SK-N-SH treated with all-trans-retinoic acid at 6 μM for 48 hours (cell line): ENCODE measurements at regions not wholly inside any gene's neighbourhood (a gene's known extent, or its start where the extent isn't known, plus 50 kb on each side); places are given as distances from the start of the nearest gene placed in this dataset.

Source experiments
- ATAC-seq: fragments of 200-7000 bp; cut with Tn5 transposase; 3 replicates; pipeline ENCODE4 v1.9.1; 2020; ENCODE audit warnings: mild to moderate bottlenecking, moderate library complexity
- ARNTL ChIP-seq: fragments of 450-650 bp; formaldehyde crosslinking; IDR thresholded peaks from 2 replicates; pipeline ENCODE4 v1.5.0; 2020; ENCODE audit warnings: low read depth, mild to moderate bottlenecking, moderate library complexity, borderline replicate concordance
- BACH2 ChIP-seq: fragments of 250-450 bp; sonication (Bioruptor Pico); IDR thresholded peaks from 2 replicates; pipeline ENCODE4 v1.9.0; 2021; ENCODE audit warnings: mild to moderate bottlenecking, borderline replicate concordance
- CREB5 ChIP-seq: fragments of 250-450 bp; sonication (Bioruptor Pico); IDR thresholded peaks from 2 replicates; pipeline ENCODE4 v1.5.1; 2020; ENCODE audit warnings: low read depth, mild to moderate bottlenecking, moderate library complexity
- CSDC2 ChIP-seq: fragments of 250-450 bp; sonication (Bioruptor Pico); IDR thresholded peaks from 2 replicates; pipeline ENCODE4 v1.5.0; 2020; ENCODE audit warnings: mild to moderate bottlenecking, moderate library complexity
- CSRNP3 ChIP-seq: fragments of 250-450 bp; sonication (Bioruptor Pico); IDR thresholded peaks from 2 replicates; pipeline ENCODE4 v1.5.1; 2021; ENCODE audit warnings: mild to moderate bottlenecking, moderate library complexity
- ESRRG ChIP-seq: fragments of 250-450 bp; sonication (Bioruptor Pico); IDR thresholded peaks from 2 replicates; pipeline ENCODE4 v1.6.1; 2021; ENCODE audit warnings: mild to moderate bottlenecking
- GLIS3 ChIP-seq: fragments of 250-450 bp; sonication (Bioruptor Pico); IDR thresholded peaks from 2 replicates; pipeline ENCODE4 v1.5.0; 2020; ENCODE audit warnings: mild to moderate bottlenecking, moderate library complexity
- ISL1 ChIP-seq: fragments of 250-450 bp; sonication (Bioruptor Pico); IDR thresholded peaks from 2 replicates; pipeline ENCODE4 v2.1.2; 2022; ENCODE audit warnings: mild to moderate bottlenecking, moderate library complexity
- OSR1 ChIP-seq: fragments of 250-450 bp; sonication (Bioruptor Pico); IDR thresholded peaks from 2 replicates; pipeline ENCODE4 v1.8.0; 2022; ENCODE audit warnings: moderate library complexity, mild to moderate bottlenecking, inconsistent platforms
- PATZ1 ChIP-seq: fragments of 250-450 bp; sonication (Bioruptor Pico); IDR thresholded peaks from 2 replicates; pipeline ENCODE4 v1.8.0; 2020; ENCODE audit warnings: mild to moderate bottlenecking, moderate library complexity, borderline replicate concordance
- POU6F1 ChIP-seq: fragments of 250-450 bp; sonication (Bioruptor Pico); IDR thresholded peaks from 2 replicates; pipeline ENCODE4 v1.8.0; 2021; ENCODE audit warnings: low read depth, mild to moderate bottlenecking, moderate library complexity, borderline replicate concordance
- PPARA ChIP-seq: fragments of 250-450 bp; sonication (Bioruptor Pico); IDR thresholded peaks from 2 replicates; pipeline ENCODE4 v1.5.0; 2020; ENCODE audit warnings: mild to moderate bottlenecking, borderline replicate concordance
- RARB ChIP-seq: fragments of 250-450 bp; sonication (Bioruptor Pico); IDR thresholded peaks from 2 replicates; pipeline ENCODE4 v1.8.0; 2021; ENCODE audit warnings: mild to moderate bottlenecking, moderate library complexity
- SNAI2 ChIP-seq: fragments of 250-450 bp; sonication (Bioruptor Pico); IDR thresholded peaks from 2 replicates; pipeline ENCODE4 v1.5.0; 2020; ENCODE audit warnings: mild to moderate bottlenecking, moderate library complexity
- TCF4 ChIP-seq: fragments of 250-450 bp; sonication (Bioruptor Pico); IDR thresholded peaks from 2 replicates; pipeline ENCODE4 v1.8.0; 2021; ENCODE audit warnings: mild to moderate bottlenecking, moderate library complexity, borderline replicate concordance
- TOX ChIP-seq: fragments of 250-450 bp; sonication (Bioruptor Pico); IDR thresholded peaks from 2 replicates; pipeline ENCODE4 v1.8.0; 2021; ENCODE audit warnings: mild to moderate bottlenecking, moderate library complexity, borderline replicate concordance
- TSHZ2 ChIP-seq: fragments of 250-450 bp; sonication (Bioruptor Pico); IDR thresholded peaks from 2 replicates; pipeline ENCODE4 v1.5.0; 2020; ENCODE audit warnings: mild to moderate bottlenecking, moderate library complexity
- ZC3H10 ChIP-seq: fragments of 250-450 bp; sonication (Bioruptor Pico); IDR thresholded peaks from 2 replicates; pipeline ENCODE4 v1.5.1; 2021; ENCODE audit warnings: mild to moderate bottlenecking, moderate library complexity
- ZFP3 ChIP-seq: fragments of 250-450 bp; sonication (Bioruptor Pico); IDR thresholded peaks from 2 replicates; pipeline ENCODE4 v1.5.0; 2020; ENCODE audit warnings: mild to moderate bottlenecking, moderate library complexity
- ZFP30 ChIP-seq: fragments of 450-650 bp; formaldehyde crosslinking; IDR thresholded peaks from 2 replicates; pipeline ENCODE4 v1.5.0; 2022; ENCODE audit warnings: mild to moderate bottlenecking, moderate library complexity
- ZNF565 ChIP-seq: fragments of 450-650 bp; formaldehyde crosslinking; conservative IDR thresholded peaks from 2 replicates; pipeline ENCODE4 v1.5.0; 2020; ENCODE audit warnings: low read depth, mild to moderate bottlenecking, moderate library complexity
- ZNF70 ChIP-seq: fragments of 450-650 bp; formaldehyde crosslinking; IDR thresholded peaks from 2 replicates; pipeline ENCODE4 v1.5.0; 2020; ENCODE audit warnings: mild to moderate bottlenecking, moderate library complexity
- ZNF8 ChIP-seq: fragments of 450-650 bp; formaldehyde crosslinking; IDR thresholded peaks from 2 replicates; pipeline ENCODE4 v1.5.0; 2020; ENCODE audit warnings: mild to moderate bottlenecking, moderate library complexity

- no peak for TF ChIP-seq TSHZ2 (CRISPR knock-in tag)
- no peak for TF ChIP-seq ZFP3
- no peak for TF ChIP-seq ARNTL
- no peak for TF ChIP-seq PPARA (CRISPR knock-in tag)
- ATAC-seq: no peak
Measured at GRCh38 chr21:16492356-16492755, 762.6 kb downstream of the USP25 start.

GRCh38 chr21:16492892-16493291 is 763.1 kb downstream of the USP25 start:
- no peak for ATAC-seq
- TF ChIP-seq TCF4 (CRISPR knock-in tag): no peak
- TF ChIP-seq CSRNP3 (CRISPR knock-in tag): no peak
- no peak for TF ChIP-seq ZNF565 (CRISPR knock-in tag)
- TF ChIP-seq ISL1 (CRISPR knock-in tag): no peak
- TF ChIP-seq RARB (CRISPR knock-in tag): no peak
- no peak for TF ChIP-seq PATZ1
- TF ChIP-seq ZNF70 (CRISPR knock-in tag): no peak
- no peak for TF ChIP-seq ZFP3
- no peak for TF ChIP-seq ZFP30 (CRISPR knock-in tag)
- no peak for TF ChIP-seq CSDC2
- no peak for TF ChIP-seq ARNTL
- no peak for TF ChIP-seq ESRRG (CRISPR knock-in tag)
- no peak for TF ChIP-seq ZC3H10 (CRISPR knock-in tag)
- no peak for TF ChIP-seq POU6F1 (CRISPR knock-in tag)
- no peak for TF ChIP-seq OSR1
- TF ChIP-seq CREB5 (CRISPR knock-in tag): no peak
- no peak for TF ChIP-seq TOX (CRISPR knock-in tag)
- TF ChIP-seq ZNF8 (CRISPR knock-in tag): no peak
- no peak for TF ChIP-seq BACH2 (CRISPR knock-in tag)
- TF ChIP-seq GLIS3 (CRISPR knock-in tag): no peak

GRCh38 chr21:16496609-16497008 is 766.8 kb downstream of the USP25 start:
- no peak for TF ChIP-seq SNAI2
- TF ChIP-seq CSDC2: no peak
- TF ChIP-seq RARB (CRISPR knock-in tag): no peak
- TF ChIP-seq TOX (CRISPR knock-in tag): no peak
- no peak for TF ChIP-seq ARNTL
- no peak for TF ChIP-seq POU6F1 (CRISPR knock-in tag)
- TF ChIP-seq ISL1 (CRISPR knock-in tag): no peak
- TF ChIP-seq ZC3H10 (CRISPR knock-in tag): no peak
- TF ChIP-seq TCF4 (CRISPR knock-in tag): no peak
- no peak for TF ChIP-seq ESRRG (CRISPR knock-in tag)
- no peak for TF ChIP-seq PPARA (CRISPR knock-in tag)
- no peak for TF ChIP-seq CSRNP3 (CRISPR knock-in tag)
- TF ChIP-seq PATZ1: no peak
- TF ChIP-seq OSR1: no peak
- no peak for ATAC-seq
